Hindlimb muscle (tissue), 1 donor: ENCODE measurements at regions not wholly inside any gene's neighbourhood (a gene's known extent, or its start where the extent isn't known, plus 50 kb on each side); places are given as distances from the start of the nearest gene placed in this dataset.

ENCODE experiments used
- DNase-seq: peaks from one replicate; pipeline ENCODE4 v3.0.0-alpha.2; 2013

DNA sequence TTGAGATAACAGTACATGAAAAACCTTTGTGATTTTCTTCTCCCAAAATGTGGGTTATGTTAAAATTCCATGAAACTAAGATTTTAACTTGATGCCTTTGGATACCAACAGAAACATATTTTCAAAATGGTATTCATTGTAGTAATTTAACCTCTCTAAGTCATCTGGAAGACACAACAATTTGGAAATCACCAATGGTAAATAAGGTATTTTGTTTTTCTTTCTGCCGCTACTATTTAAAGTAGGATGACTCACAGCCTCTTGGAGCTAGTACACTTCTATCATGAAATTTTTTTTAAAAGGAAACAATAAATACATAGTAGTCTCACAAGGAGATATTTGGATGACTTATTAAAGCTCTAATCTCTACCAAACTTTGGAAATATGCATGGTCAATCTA lies 291.6 kb upstream of the VEPH1 start:
- DNase-seq: no peak

DNA sequence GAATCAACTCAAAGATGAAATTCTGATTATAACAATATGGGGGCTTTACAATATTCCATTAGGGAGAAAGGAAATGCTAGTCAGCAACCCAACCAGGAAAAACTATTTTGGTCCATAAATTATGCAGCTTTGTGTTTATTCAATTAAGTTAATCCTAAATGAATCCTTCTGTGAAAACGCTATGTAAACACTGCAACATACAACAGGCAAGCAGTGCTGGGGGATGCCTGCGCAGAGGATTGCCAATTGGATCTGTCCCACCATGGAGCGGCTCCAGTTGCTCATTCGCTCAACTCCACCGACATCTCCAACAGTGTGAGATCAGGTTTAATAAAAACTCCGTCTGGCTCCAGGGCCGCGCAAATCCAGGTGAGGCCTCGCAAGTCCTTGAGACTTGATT lies 290.5 kb upstream of the VEPH1 start:
- DNase-seq: peak; percentile 89

DNA sequence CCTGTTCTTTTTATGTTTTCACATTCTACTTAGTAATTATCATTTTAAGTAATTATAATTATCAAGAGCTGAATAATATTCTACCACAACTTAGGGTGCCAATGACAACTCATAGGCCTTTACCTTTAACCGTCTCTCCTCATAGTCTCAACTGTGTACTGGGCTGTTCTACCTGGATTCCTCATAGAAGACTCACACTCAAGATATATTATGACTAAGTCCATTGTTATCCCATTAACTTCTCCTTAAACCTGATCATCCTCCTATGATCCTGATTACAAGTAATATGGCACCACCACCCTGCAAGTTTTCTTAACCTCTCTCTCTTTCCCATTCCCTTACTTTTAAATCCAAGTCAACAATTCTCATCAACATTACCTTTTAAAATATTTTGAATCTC lies 285.9 kb upstream of the VEPH1 start:
- DNase-seq: no peak

- peak; percentile 48 for DNase-seq
These were observed 283.4 kb upstream of the VEPH1 start for GRCh38 chr3:157786618-157787017.

- DNase-seq: peak; percentile 83
These were observed 283.0 kb upstream of the VEPH1 start for GRCh38 chr3:157786211-157786610.

DNA sequence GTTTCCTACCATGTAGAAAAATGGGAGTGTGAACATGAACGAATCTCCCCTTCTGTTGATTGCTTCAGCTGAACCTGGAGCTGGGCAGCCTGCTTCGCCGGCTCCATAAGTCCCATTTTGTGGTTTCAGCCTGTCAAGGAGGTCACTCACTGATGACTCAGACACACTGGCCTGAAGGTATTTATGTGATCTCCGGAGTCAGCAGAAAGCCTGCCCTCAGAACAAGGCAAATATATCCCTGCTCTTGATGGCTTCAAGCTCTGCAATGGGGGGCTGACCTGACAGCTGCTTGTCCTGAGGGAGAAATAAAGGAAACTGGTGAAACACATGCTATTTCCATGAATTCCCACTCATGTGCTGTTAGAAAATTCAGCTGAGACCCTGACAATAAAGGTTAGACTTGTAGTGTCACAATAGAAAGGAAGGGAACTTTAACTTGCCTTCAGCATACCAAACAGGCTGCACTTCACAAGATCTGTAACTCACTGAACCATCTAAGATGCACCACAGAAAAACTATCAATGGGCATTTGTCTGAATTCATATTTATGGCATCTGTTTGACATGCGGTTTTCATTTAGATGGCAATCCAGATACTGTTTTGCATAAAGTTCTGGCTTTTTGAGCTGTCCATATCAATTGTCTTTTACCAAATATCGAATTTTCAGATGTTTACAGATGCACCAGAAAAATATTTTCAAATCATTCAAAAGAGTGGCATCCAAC lies 282.0 kb upstream of the VEPH1 start:
- DNase-seq: no peak

DNA sequence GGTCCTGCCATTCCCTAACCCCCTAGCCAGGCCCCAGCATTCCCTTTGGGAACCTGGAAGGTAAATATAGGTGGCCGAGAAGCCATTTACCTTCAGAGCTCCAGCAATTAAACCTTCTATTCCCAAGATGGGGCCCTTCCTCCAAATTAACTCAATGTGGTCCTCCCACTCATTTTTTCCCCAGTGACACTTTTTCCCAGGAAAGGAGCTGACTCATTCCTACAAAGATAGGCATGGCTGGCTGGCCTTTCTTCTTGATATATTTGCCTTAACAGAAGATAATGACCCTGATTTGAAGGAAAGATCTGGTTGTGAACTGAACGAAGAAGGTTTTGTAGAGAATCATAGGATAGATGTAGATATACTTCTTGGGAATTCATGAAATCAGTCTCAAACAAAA lies 279.0 kb upstream of the VEPH1 start:
- no peak for DNase-seq

DNA sequence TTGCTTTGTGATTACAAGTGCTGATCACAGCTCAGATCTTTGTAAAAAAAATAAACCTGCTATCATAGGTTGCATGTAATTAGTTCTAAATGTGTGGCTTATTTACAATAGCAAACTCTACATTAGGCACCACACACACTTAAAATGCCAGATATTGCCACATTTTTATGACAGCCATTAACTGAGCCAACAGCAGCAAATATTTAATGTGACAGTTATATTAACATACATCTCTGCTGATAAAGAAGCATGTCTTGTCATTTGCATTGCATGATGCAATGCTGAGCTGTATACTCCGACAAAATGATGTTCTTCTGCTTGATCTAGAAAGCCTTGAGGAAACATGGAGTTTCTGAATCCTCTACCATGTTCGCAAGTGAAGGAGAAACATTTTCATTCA lies 273.6 kb upstream of the VEPH1 start:
- DNase-seq: no peak

- no peak for DNase-seq
These were observed 272.2 kb upstream of the VEPH1 start for GRCh38 chr3:157775446-157775845.

GRCh38 chr3:157769378-157769777 lies 266.2 kb upstream of the VEPH1 start:
- DNase-seq: no peak

DNA sequence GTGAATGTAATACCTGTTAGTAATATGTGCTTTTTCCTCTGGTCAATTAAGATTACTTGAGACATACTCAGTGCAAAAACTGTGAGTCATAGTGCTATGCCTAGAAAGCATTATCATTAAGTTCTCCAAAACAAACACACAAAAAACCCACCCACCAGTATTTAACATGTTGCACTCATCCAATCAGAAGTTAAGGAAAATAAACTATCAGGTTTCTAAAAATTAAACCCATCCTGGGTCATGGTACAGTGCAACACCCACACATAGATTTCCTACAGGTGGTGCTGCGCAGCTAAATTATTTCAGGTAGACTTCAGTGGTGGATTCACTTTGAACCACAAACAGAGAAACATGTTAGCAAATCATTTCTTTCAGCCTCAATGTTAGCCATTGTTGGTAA lies 264.4 kb upstream of the VEPH1 start:
- DNase-seq: no peak

GRCh38 chr3:157763644-157764043 lies 260.4 kb upstream of the VEPH1 start:
- no peak for DNase-seq

- DNase-seq: no peak
These were observed 256.1 kb upstream of the VEPH1 start for GRCh38 chr3:157759311-157759710.

DNA sequence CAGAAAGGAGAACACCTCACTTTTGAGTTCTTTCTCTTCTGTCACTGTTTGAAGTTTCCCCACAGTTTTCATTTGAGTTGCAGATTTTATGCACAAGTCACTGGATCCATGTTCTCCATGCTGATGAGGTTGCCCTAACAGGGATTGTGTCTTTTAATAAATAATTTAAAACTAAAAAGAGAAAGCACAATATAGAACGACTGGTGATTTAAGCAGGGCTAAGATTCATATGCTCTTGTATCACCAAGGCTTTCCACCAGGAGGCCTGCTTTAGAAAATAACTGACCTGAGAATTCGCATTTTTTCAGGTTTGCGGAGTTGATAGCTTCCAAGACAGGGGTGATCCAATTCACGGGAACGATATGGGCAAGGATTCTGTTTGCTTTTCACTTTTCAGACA lies 252.0 kb upstream of the VEPH1 start:
- no peak for DNase-seq

- no peak for DNase-seq
These were observed 251.2 kb upstream of the VEPH1 start for GRCh38 chr3:157754451-157754850.

- DNase-seq: no peak
These were observed 250.5 kb upstream of the VEPH1 start for GRCh38 chr3:157753787-157754136.

- no peak for DNase-seq
These were observed 250.0 kb upstream of the VEPH1 start for GRCh38 chr3:157752956-157753786.

DNA sequence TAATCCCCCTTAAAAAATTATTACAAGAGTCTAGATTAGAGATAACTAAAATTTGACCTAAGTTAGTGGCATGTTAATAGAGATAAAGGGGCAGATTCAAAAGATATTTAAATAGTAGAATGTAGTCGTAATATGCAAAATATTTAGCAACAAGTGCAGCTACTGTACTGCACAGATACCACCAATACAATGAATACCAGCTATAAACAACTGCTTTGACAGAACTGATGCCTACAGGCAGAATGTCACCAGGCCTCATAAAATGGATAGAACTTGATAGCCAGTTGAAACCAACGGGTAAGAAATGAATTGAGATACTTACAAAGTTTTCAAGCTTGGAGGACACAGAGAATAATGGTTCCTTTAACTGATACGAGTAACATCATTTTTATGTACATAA lies 249.3 kb upstream of the VEPH1 start:
- DNase-seq: no peak

DNA sequence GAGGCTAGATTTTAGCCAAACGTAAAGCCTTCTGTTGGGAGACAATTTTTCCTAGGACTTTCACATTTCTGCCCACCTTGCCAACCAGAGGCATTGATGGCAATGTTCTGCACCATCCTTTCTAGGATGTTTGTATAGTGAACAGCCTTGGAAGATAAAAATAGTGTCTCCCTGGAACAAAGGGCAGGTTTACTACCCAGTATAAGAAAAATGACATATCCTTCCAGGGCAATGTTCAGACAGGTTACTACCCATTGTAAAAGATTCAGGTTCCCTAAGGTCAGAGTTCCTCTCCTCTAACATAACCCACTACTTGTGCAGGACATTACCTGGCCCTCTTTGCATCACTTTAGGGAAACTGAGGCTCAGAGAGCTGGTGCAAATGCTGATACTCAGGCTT lies 248.2 kb upstream of the VEPH1 start:
- no peak for DNase-seq

DNA sequence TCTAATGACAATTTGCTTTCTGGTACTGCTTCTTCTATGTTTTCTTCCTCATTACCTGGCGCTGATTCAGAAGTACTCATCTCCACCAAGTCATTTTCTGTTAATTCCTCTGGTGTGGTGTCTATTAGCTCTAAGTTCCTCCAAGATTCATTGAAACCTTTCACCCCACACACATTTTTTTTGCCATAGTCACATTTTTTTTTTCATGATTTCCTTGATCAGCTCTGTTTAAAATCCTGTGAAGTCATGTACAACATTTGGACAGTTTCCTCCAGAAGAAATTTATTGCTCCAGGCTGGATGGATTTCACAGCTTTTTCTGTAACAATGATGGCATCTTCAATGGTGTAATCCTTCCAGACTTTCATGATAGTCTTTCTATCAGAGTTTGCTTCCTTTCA lies 243.2 kb upstream of the VEPH1 start:
- DNase-seq: no peak

DNA sequence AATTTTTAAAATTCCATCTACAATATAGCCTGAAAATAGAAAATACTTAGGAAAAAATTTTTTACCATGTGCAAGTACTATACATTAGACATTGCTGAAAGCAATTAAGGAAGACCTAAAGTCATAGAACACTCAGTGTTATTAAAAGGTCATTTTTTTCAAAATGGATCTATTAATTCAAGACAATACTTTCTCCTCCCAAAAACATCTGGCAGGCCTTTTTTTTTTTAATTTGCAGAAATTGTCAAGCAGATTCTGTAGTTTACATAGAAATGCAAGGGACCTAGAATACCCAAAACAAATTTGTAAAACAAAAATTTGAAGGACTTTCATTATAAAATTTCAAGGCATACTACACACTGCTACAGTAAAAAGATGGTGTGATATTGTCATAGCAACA lies 238.4 kb upstream of the VEPH1 start:
- DNase-seq: no peak

DNA sequence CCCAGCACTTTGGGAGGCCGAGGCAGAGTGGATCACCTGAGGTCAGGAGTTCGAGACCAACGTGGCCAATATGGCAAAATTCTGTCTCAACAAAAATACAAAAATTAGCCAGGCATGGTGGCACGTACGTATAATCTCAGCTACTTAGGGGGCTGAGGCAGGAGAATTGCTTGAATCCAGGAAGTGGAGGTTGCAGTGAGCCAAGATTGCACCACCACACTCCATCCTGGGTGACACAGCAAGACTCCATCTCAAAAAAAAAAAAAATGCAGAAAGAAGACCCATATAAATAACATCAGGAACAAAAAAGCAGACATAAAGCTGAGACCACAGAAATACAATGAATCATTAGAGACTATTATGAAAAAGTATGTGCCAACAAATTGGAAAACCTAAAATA lies 235.2 kb upstream of the VEPH1 start:
- DNase-seq: no peak

GRCh38 chr3:157718800-157719199 lies 215.6 kb upstream of the VEPH1 start:
- DNase-seq: no peak

DNA sequence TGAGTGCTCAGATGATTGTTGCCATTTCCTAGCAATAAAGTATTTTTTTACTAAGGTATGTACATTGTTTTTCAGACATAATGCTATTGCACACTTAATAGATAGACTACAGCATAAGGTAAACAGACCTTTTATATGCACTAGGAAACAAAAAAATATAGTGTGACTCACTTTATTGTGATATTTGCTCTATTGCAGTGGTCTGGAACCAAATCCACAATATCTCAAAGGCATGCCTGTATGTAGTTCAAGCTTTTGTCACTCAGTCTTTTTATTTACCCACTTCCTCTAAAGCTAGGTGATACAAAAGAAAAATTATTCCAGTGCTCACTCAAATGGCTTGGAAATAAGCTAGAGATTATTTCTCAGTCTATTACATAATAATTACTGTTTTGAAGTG lies 209.9 kb upstream of the VEPH1 start:
- DNase-seq: no peak
